Trophoblast cell (in vitro differentiated cells and primary cell): ENCODE measurements at regions not wholly inside any gene's neighbourhood (a gene's known extent, or its start where the extent isn't known, plus 50 kb on each side); places are given as distances from the start of the nearest gene placed in this dataset.

Experiments used
- DNase-seq, 2 donors: peaks; one replicate each; pipeline ENCODE4 v3.0.0-alpha.2; 2016
- H2AFZ ChIP-seq: 2 replicates; pipeline ENCODE4 v1.6.1; 2013; ENCODE audit warnings: low read length, moderate library complexity, mild to moderate bottlenecking; ENCODE audit not compliant: insufficient read depth, poor library complexity
- H2AK5ac ChIP-seq: 2 replicates; pipeline ENCODE4 v1.6.1; 2013; ENCODE audit warnings: mild to moderate bottlenecking, low read length
- H2BK120ac ChIP-seq: 2 replicates; pipeline ENCODE4 v1.6.1; 2013; ENCODE audit warnings: low read length, mild to moderate bottlenecking, moderate library complexity; ENCODE audit not compliant: insufficient read depth, poor library complexity
- H2BK12ac ChIP-seq: 2 replicates; pipeline ENCODE4 v1.6.1; 2013; ENCODE audit warnings: mild to moderate bottlenecking, low read length, moderate library complexity
- H2BK5ac ChIP-seq: 2 replicates; pipeline ENCODE4 v1.6.1; 2013; ENCODE audit warnings: low read length, low read depth, moderate library complexity, mild to moderate bottlenecking; ENCODE audit not compliant: poor library complexity
- H3K14ac ChIP-seq: 2 replicates; pipeline ENCODE4 v1.6.1; 2013; ENCODE audit warnings: mild to moderate bottlenecking, low read length
- H3K18ac ChIP-seq: 2 replicates; pipeline ENCODE4 v1.6.1; 2013; ENCODE audit warnings: mild to moderate bottlenecking, low read length
- H3K23ac ChIP-seq: 2 replicates; pipeline ENCODE4 v1.6.1; 2013; ENCODE audit warnings: low read length
- H3K27ac ChIP-seq: 2 replicates; pipeline ENCODE4 v1.5.1; 2013; ENCODE audit warnings: low read depth, mild to moderate bottlenecking, inconsistent platforms, low read length, moderate library complexity
- H3K27me3 ChIP-seq: 2 replicates; pipeline ENCODE4 v1.6.1; 2013; ENCODE audit warnings: inconsistent platforms, mild to moderate bottlenecking, low read length, moderate library complexity; ENCODE audit not compliant: insufficient read depth
- H3K36me3 ChIP-seq, 2 experiments: 1 replicate in 1 of 2; 2 replicates in 1 of 2; pipeline ENCODE4 v1.6.1; 2013; ENCODE audit warnings: low read length in 2 of 2, mild to moderate bottlenecking in 2 of 2, moderate library complexity in 1 of 2; ENCODE audit not compliant: insufficient read depth in 2 of 2, control insufficient read depth in 1 of 2
- H3K4ac ChIP-seq: 2 replicates; pipeline ENCODE4 v1.6.1; 2013; ENCODE audit warnings: low read depth, mild to moderate bottlenecking, low read length, moderate library complexity
- H3K4me1 ChIP-seq, 2 experiments: 1 replicate in 1 of 2; 2 replicates in 1 of 2; pipeline ENCODE4 v1.6.1; 2013; ENCODE audit warnings: low read length in 2 of 2, mild to moderate bottlenecking in 2 of 2, moderate library complexity in 1 of 2; ENCODE audit not compliant: insufficient read depth in 2 of 2, control insufficient read depth in 1 of 2
- H3K4me2 ChIP-seq: 2 replicates; pipeline ENCODE4 v1.6.1; 2013; ENCODE audit warnings: inconsistent platforms, mild to moderate bottlenecking, low read length, moderate library complexity
- H3K4me3 ChIP-seq: 2 replicates; pipeline ENCODE4 v1.5.1; 2013; ENCODE audit warnings: mild to moderate bottlenecking, low read depth, low read length, inconsistent platforms
- H3K79me1 ChIP-seq: one replicate; pipeline ENCODE4 v1.6.1; 2013; ENCODE audit warnings: low read length
- H3K79me2 ChIP-seq: 2 replicates; pipeline ENCODE4 v1.6.1; 2013; ENCODE audit warnings: low read length, mild to moderate bottlenecking; ENCODE audit not compliant: control insufficient read depth, insufficient read depth, poor library complexity
- H3K9ac ChIP-seq: 2 replicates; pipeline ENCODE4 v1.6.1; 2013; ENCODE audit warnings: mild to moderate bottlenecking, low read length
- H3K9me3 ChIP-seq: 2 replicates; pipeline ENCODE4 v1.6.1; 2013; ENCODE audit warnings: low read depth, mild to moderate bottlenecking, control low read depth, inconsistent platforms, low read length; ENCODE audit not compliant: insufficient read depth
- H4K12ac ChIP-seq: 2 replicates; pipeline ENCODE4 v1.6.1; 2013; ENCODE audit warnings: low read depth, mild to moderate bottlenecking, low read length, moderate library complexity
- H4K8ac ChIP-seq: 2 replicates; pipeline ENCODE4 v1.6.1; 2013; ENCODE audit warnings: low read depth, mild to moderate bottlenecking, low read length, moderate library complexity
- H4K91ac ChIP-seq: one replicate; pipeline ENCODE4 v1.6.1; 2013; ENCODE audit warnings: low read depth, mild to moderate bottlenecking, low read length, moderate library complexity
- WGBS: extraction: QIAGEN DNeasy Blood & Tissue Kit; methylation state at CpG from one replicate; pipeline ENCODE4 v1.1.7; 2013; ENCODE audit warnings: missing lambda C conversion rate; ENCODE audit not compliant: insufficient read length, insufficient coverage; ENCODE audit errors: extremely low coverage; 5-methylcytosine and 5-hydroxymethylcytosine counted together

- H4K8ac ChIP-seq = no peak overlapping the region
- no peaks in the 10 kb centered on the region for H3K9me3 ChIP-seq
- no peak overlapping the region for H4K91ac ChIP-seq
- H3K9ac ChIP-seq = no peak overlapping the region
- H3K79me1 ChIP-seq = no peaks in the 10 kb centered on the region
- no peak overlapping the region for H3K14ac ChIP-seq
- no CpG with 5 or more reads among the region's 3 CpGs for WGBS
- H2BK5ac ChIP-seq = no peak overlapping the region
- H3K4me1 ChIP-seq = no peaks in the 10 kb centered on the region
- no peak overlapping the region for H2BK120ac ChIP-seq
- H2AFZ ChIP-seq = no peak overlapping the region
- no peak overlapping the region for H4K12ac ChIP-seq
- no peaks in the 10 kb centered on the region for H3K27me3 ChIP-seq
- no peak overlapping the region for H3K4me2 ChIP-seq
- H3K79me2 ChIP-seq = no peaks in the 10 kb centered on the region
- H3K36me3 ChIP-seq = no peaks in the 10 kb centered on the region
- DNase-seq = peak in 1 of 2 donors; percentile 38
- no peak overlapping the region for H3K23ac ChIP-seq
- no peak overlapping the region for H3K4me3 ChIP-seq
- H2AK5ac ChIP-seq = no peak overlapping the region
- H3K4ac ChIP-seq = no peak overlapping the region
- no peak overlapping the region for H3K18ac ChIP-seq
- H2BK12ac ChIP-seq = no peak overlapping the region
- no peak overlapping the region for H3K27ac ChIP-seq
Observed at GRCh38 chr3:104367000-104367399, 999.7 kb upstream of the ALCAM start.

GRCh38 chr3:104368760-104369159, 997.9 kb upstream of the ALCAM start:
- no peak overlapping the region for H2BK120ac ChIP-seq
- no peak overlapping the region for H2BK5ac ChIP-seq
- no peak overlapping the region for H3K27ac ChIP-seq
- no peak overlapping the region for H3K4me2 ChIP-seq
- no peak overlapping the region for H3K4ac ChIP-seq
- H3K9ac ChIP-seq = no peak overlapping the region
- no peaks in the 10 kb centered on the region for H3K4me1 ChIP-seq
- H2BK12ac ChIP-seq = no peak overlapping the region
- H3K79me2 ChIP-seq = no peaks in the 10 kb centered on the region
- no peak overlapping the region for H4K12ac ChIP-seq
- H4K8ac ChIP-seq = no peak overlapping the region
- H2AFZ ChIP-seq = no peak overlapping the region
- no peak for DNase-seq
- H3K27me3 ChIP-seq = no peaks in the 10 kb centered on the region
- no peaks in the 10 kb centered on the region for H3K9me3 ChIP-seq
- no peak overlapping the region for H4K91ac ChIP-seq
- H2AK5ac ChIP-seq = no peak overlapping the region
- H3K79me1 ChIP-seq = no peaks in the 10 kb centered on the region
- no peaks in the 10 kb centered on the region for H3K36me3 ChIP-seq
- H3K4me3 ChIP-seq = no peak overlapping the region
- no peak overlapping the region for H3K14ac ChIP-seq
- H3K23ac ChIP-seq = no peak overlapping the region
- no peak overlapping the region for H3K18ac ChIP-seq

GRCh38 chr3:104385421-104385820, 981.3 kb upstream of the ALCAM start:
- H3K36me3 ChIP-seq = no peaks in the 10 kb centered on the region
- no peak overlapping the region for H2BK120ac ChIP-seq
- H4K91ac ChIP-seq = no peak overlapping the region
- no peak overlapping the region for H3K4ac ChIP-seq
- H3K23ac ChIP-seq = no peak overlapping the region
- no peaks in the 10 kb centered on the region for H3K27me3 ChIP-seq
- no peaks in the 10 kb centered on the region for H3K4me1 ChIP-seq
- no peak overlapping the region for H3K9ac ChIP-seq
- H3K79me2 ChIP-seq = no peaks in the 10 kb centered on the region
- H3K79me1 ChIP-seq = no peaks in the 10 kb centered on the region
- H3K4me2 ChIP-seq = no peak overlapping the region
- H2BK12ac ChIP-seq = no peak overlapping the region
- H3K14ac ChIP-seq = no peak overlapping the region
- H3K4me3 ChIP-seq = no peak overlapping the region
- H2BK5ac ChIP-seq = no peak overlapping the region
- no peak overlapping the region for H3K27ac ChIP-seq
- no peak overlapping the region for H4K12ac ChIP-seq
- no peak for DNase-seq
- WGBS = no CpG with 5 or more reads among the region's 3 CpGs
- H2AK5ac ChIP-seq = no peak overlapping the region
- no peak overlapping the region for H4K8ac ChIP-seq
- H3K18ac ChIP-seq = no peak overlapping the region
- H2AFZ ChIP-seq = no peak overlapping the region
- H3K9me3 ChIP-seq = no peaks in the 10 kb centered on the region

- no peak overlapping the region for H3K4ac ChIP-seq
- H3K27ac ChIP-seq = no peak overlapping the region
- H4K12ac ChIP-seq = no peak overlapping the region
- no peak overlapping the region for H2AK5ac ChIP-seq
- H3K9me3 ChIP-seq = peaks cover 2% of the 10 kb centered on the region
- no peak overlapping the region for H3K4me2 ChIP-seq
- no peak overlapping the region for H4K8ac ChIP-seq
- H3K27me3 ChIP-seq = no peaks in the 10 kb centered on the region
- H2AFZ ChIP-seq = no peak overlapping the region
- H2BK5ac ChIP-seq = no peak overlapping the region
- no peak overlapping the region for H3K4me3 ChIP-seq
- no peaks in the 10 kb centered on the region for H3K4me1 ChIP-seq
- H3K9ac ChIP-seq = no peak overlapping the region
- H4K91ac ChIP-seq = no peak overlapping the region
- H3K23ac ChIP-seq = no peak overlapping the region
- no peak overlapping the region for H2BK12ac ChIP-seq
- no peak overlapping the region for H2BK120ac ChIP-seq
- no peak for DNase-seq
- no peaks in the 10 kb centered on the region for H3K79me1 ChIP-seq
- H3K36me3 ChIP-seq = no peaks in the 10 kb centered on the region
- H3K18ac ChIP-seq = no peak overlapping the region
- no peaks in the 10 kb centered on the region for H3K79me2 ChIP-seq
- H3K14ac ChIP-seq = no peak overlapping the region
Observed at GRCh38 chr3:104388619-104389018, 978.1 kb upstream of the ALCAM start.

- Histone ChIP-seq H4K91ac (no peak overlapping the region), H2BK12ac (no peak overlapping the region), H4K8ac (no peak overlapping the region), H3K36me3 (no peaks in the 10 kb centered on the region), H2AFZ (no peak overlapping the region), H3K4me2 (no peak overlapping the region), H3K27ac (no peak overlapping the region), H3K79me2 (no peaks in the 10 kb centered on the region), H3K18ac (no peak overlapping the region), H3K23ac (no peak overlapping the region), H3K9ac (no peak overlapping the region), H2BK5ac (no peak overlapping the region), H3K79me1 (no peaks in the 10 kb centered on the region), H3K4me3 (no peak overlapping the region), H3K4ac (no peak overlapping the region), H4K12ac (no peak overlapping the region), H3K27me3 (no peaks in the 10 kb centered on the region), H3K4me1 (peaks cover 0 to 3% of the 10 kb centered on the region in 2 experiments), H2AK5ac (no peak overlapping the region), H3K14ac (no peak overlapping the region), H3K9me3 (peaks cover 2% of the 10 kb centered on the region), H2BK120ac (no peak overlapping the region)
- no CpG with 5 or more reads among the region's 2 CpGs for WGBS
- no peak for DNase-seq
Observed at GRCh38 chr3:104392327-104392726, 974.4 kb upstream of the ALCAM start.
